PC-9 (cell line): ENCODE measurements at regions not wholly inside any gene's neighbourhood (a gene's known extent, or its start where the extent isn't known, plus 50 kb on each side); places are given as distances from the start of the nearest gene placed in this dataset.

Source experiments
- BruUV-seq: library from RNA; stranded (reverse); fragments of 400-500 nt; replicated peaks from 2 replicates; lab custom pipeline; 2021; lab: Mats Ljungman, UMichigan
- CTCF ChIA-PET: fragments of 300-600 bp; sonication (Branson Sonifier 250); formaldehyde crosslinking; loops from one replicate; lab custom pipeline; 2022; ENCODE audit warnings: antibody characterized with exemption; lab: Charles Lee
- POLR2A ChIA-PET: fragments of 300-600 bp; sonication (Branson Sonifier 250); formaldehyde crosslinking; loops from one replicate; lab custom pipeline; 2022; ENCODE audit warnings: antibody characterized with exemption; ENCODE audit not compliant: unreplicated experiment; lab: Charles Lee
- DNase-seq, 2 experiments: peaks; one replicate each; pipeline versions ENCODE4 v3.0.0 to v3.0.0-alpha.2; 2015 to 2022; ENCODE audit warnings: mixed read lengths in 1 of 2
- H2AFZ ChIP-seq: fragments of 200-600 bp; sonication (generic); 2 replicates; pipeline ENCODE4 v1.8.1; 2017; ENCODE audit warnings: antibody characterized with exemption
- H3F3A ChIP-seq: fragments of 200-600 bp; sonication (generic); 2 replicates; pipeline ENCODE4 v1.8.1; 2017; ENCODE audit warnings: antibody characterized with exemption, mild to moderate bottlenecking, low read depth; ENCODE audit not compliant: insufficient read depth
- H3K27ac ChIP-seq: fragments of 200-600 bp; sonication (generic); 2 replicates; pipeline ENCODE4 v1.6.1; 2016; ENCODE audit warnings: mixed run types
- H3K27me3 ChIP-seq: fragments of 200-600 bp; sonication (generic); 2 replicates; pipeline ENCODE4 v1.6.1; 2016; ENCODE audit warnings: low read depth, mixed run types; ENCODE audit not compliant: insufficient read depth
- H3K36me3 ChIP-seq: fragments of 200-600 bp; sonication (generic); 2 replicates; pipeline ENCODE4 v1.6.1; 2016; ENCODE audit warnings: low read depth, mixed run types
- H3K4me1 ChIP-seq: fragments of 200-600 bp; sonication (generic); replicated peaks from 2 replicates; pipeline ENCODE4 v1.6.1; 2016; ENCODE audit warnings: mixed run types; ENCODE audit not compliant: insufficient read depth
- H3K4me2 ChIP-seq: fragments of 200-600 bp; sonication (generic); 2 replicates; pipeline ENCODE4 v1.6.1; 2017; ENCODE audit warnings: mixed run types
- H3K4me3 ChIP-seq: fragments of 200-600 bp; sonication (generic); 2 replicates; pipeline ENCODE4 v1.6.1; 2016; ENCODE audit warnings: mixed run types
- H3K79me2 ChIP-seq: fragments of 200-600 bp; sonication (generic); 2 replicates; pipeline ENCODE4 v1.6.1; 2017; ENCODE audit warnings: low read depth, mixed run types
- H3K9me2 ChIP-seq: fragments of 200-600 bp; sonication (generic); 2 replicates; pipeline ENCODE4 v1.8.1; 2017; ENCODE audit warnings: mild to moderate bottlenecking; ENCODE audit not compliant: insufficient read depth
- H3K9me3 ChIP-seq: fragments of 200-600 bp; sonication (generic); 2 replicates; pipeline ENCODE4 v1.8.1; 2016; ENCODE audit warnings: low read depth; ENCODE audit not compliant: insufficient read depth
- H4K20me1 ChIP-seq: fragments of 200-600 bp; sonication (generic); 2 replicates; pipeline ENCODE4 v1.8.1; 2017; ENCODE audit not compliant: insufficient read depth
- EZH2 ChIP-seq: fragments of 200-600 bp; sonication (generic); IDR thresholded peaks from 2 replicates; pipeline ENCODE4 v1.8.0; 2017; ENCODE audit warnings: antibody characterized with exemption, low read depth
- intact Hi-C: fragments of 100-400 bp; cut with micrococcal nuclease; formaldehyde crosslinking; loops from one replicate; pipeline ENCODE4 v1.10.0; 2022; ENCODE audit not compliant: unreplicated experiment
- TF ChIP-seq, protein P1 (sequence below): fragments of 200-600 bp; sonication (generic); conservative IDR thresholded peaks from 2 replicates; pipeline ENCODE4 v1.6.1; 2017; ENCODE audit warnings: mixed run types, antibody characterized with exemption, mild to moderate bottlenecking, moderate library complexity

DNA sequence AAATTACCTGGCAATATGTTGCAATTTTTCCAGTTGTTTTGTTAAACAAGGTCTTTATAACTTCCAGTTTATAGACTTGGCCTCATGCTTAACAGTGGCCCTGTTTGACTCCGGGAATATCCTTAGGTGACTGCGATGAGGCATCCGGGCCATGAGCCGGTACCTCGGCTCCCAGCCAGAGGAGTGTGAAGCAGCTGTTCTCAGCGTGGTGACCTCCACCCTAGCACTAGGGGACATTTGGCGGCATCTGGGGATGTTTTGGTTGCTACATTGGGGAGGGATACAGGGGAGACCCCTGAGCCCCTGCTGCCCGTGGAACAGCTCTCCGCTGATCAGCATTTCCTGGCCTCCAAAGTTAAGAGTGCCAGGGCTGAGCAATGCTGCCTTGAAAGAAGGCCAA, 533.4 kb downstream of the IRX1 start:
- BruUV-seq: no TSS peak
- Histone ChIP-seq H3K4me1 (no peaks in the 10 kb centered on the region), H3K27ac (no peak overlapping the region), H2AFZ (no peak overlapping the region), H3F3A (no peaks in the 10 kb centered on the region), H3K27me3 (peaks cover 55% of the 10 kb centered on the region), H3K9me3 (no peaks in the 10 kb centered on the region), H3K4me2 (no peak overlapping the region), H3K9me2 (no peaks in the 10 kb centered on the region), H3K36me3 (no peaks in the 10 kb centered on the region), H3K4me3 (no peak overlapping the region), H3K79me2 (no peaks in the 10 kb centered on the region), H4K20me1 (no peaks in the 10 kb centered on the region)
- no peak for DNase-seq
- no peak for TF ChIP-seq EZH2
- TF ChIP-seq, protein P1, sequence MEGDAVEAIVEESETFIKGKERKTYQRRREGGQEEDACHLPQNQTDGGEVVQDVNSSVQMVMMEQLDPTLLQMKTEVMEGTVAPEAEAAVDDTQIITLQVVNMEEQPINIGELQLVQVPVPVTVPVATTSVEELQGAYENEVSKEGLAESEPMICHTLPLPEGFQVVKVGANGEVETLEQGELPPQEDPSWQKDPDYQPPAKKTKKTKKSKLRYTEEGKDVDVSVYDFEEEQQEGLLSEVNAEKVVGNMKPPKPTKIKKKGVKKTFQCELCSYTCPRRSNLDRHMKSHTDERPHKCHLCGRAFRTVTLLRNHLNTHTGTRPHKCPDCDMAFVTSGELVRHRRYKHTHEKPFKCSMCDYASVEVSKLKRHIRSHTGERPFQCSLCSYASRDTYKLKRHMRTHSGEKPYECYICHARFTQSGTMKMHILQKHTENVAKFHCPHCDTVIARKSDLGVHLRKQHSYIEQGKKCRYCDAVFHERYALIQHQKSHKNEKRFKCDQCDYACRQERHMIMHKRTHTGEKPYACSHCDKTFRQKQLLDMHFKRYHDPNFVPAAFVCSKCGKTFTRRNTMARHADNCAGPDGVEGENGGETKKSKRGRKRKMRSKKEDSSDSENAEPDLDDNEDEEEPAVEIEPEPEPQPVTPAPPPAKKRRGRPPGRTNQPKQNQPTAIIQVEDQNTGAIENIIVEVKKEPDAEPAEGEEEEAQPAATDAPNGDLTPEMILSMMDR: no peak
- ChIA-PET CTCF (no interaction called here), POLR2A (no interaction called here)
- intact Hi-C loops: no loop called here

DNA sequence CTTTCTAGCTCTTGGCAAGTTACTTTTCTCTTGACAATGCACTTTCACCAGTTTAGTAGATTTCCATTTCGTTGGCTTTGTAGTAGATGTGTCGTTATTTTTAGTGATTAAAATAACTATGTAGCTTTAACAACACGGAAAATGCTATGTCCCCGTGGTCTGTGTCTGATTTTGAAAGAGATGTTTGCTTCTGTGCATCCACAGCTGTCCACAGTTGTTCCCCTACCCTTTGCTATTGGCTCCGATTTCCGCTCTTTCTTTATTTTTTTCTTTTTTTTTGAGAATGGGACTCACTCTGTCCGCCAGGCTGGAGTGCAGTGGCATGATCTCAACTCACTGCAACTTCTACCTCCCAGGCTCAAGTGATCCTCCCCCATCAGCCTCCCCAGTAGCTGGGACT, 533.9 kb downstream of the IRX1 start:
- Histone ChIP-seq H3K4me2 (no peak overlapping the region), H2AFZ (no peak overlapping the region), H3K4me1 (no peaks in the 10 kb centered on the region), H3K9me2 (no peaks in the 10 kb centered on the region), H3F3A (no peaks in the 10 kb centered on the region), H3K79me2 (no peaks in the 10 kb centered on the region), H4K20me1 (no peaks in the 10 kb centered on the region), H3K27me3 (peaks cover 59% of the 10 kb centered on the region), H3K9me3 (no peaks in the 10 kb centered on the region), H3K4me3 (no peak overlapping the region), H3K27ac (no peak overlapping the region), H3K36me3 (no peaks in the 10 kb centered on the region)
- intact Hi-C loops: no loop called here
- POLR2A ChIA-PET: no interaction called here
- TF ChIP-seq, protein P1: no peak
- no peak for TF ChIP-seq EZH2
- BruUV-seq: no TSS peak
- no peak for DNase-seq
- CTCF ChIA-PET: no interaction called here

DNA sequence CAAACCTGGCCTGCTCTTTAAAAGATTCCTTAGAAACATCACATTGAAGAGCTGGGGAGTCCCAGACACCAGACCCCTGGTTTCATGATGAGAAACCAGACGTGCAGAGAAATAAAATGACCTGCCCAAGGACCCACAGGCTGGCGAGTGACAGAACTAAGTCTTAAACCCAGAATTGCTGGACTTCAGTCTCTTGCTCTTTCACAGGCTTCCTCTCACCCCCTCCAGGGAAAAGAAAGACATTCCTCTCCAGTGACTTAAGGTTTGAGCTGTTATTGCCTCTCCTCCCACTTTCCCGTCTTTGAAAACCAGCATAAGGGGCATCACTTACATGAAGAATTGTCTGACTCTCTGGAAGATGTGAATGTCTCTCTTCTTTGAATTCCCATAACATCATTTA, 535.2 kb downstream of the IRX1 start:
- TF ChIP-seq, protein P1: no peak
- TF ChIP-seq EZH2: no peak
- H3K9me3 ChIP-seq: no peaks in the 10 kb centered on the region
- H2AFZ ChIP-seq: no peak overlapping the region
- no peak overlapping the region for H3K4me3 ChIP-seq
- H3K9me2 ChIP-seq: no peaks in the 10 kb centered on the region
- peaks cover 58% of the 10 kb centered on the region for H3K27me3 ChIP-seq
- ChIA-PET POLR2A (no interaction called here), CTCF (no interaction called here)
- DNase-seq: no peak
- no peak overlapping the region for H3K4me2 ChIP-seq
- no peaks in the 10 kb centered on the region for H3K36me3 ChIP-seq
- H3K4me1 ChIP-seq: no peaks in the 10 kb centered on the region
- H3F3A ChIP-seq: no peaks in the 10 kb centered on the region
- no peaks in the 10 kb centered on the region for H4K20me1 ChIP-seq
- no TSS peak for BruUV-seq
- no peaks in the 10 kb centered on the region for H3K79me2 ChIP-seq
- intact Hi-C loops: no loop called here
- H3K27ac ChIP-seq: no peak overlapping the region
